ENCODE measurements at regions not wholly inside any gene's neighbourhood (a gene's known extent, or its start where the extent isn't known, plus 50 kb on each side); places are given as distances from the start of the nearest gene placed in this dataset.

- no peak for TF ChIP-seq POLR2AphosphoS5 (IDR thresholded peaks at IDR 0.05; ENCODE audit: low read depth, low read length)
- TF ChIP-seq TAF1 (IDR thresholded peaks at IDR 0.05; ENCODE audit: borderline replicate concordance, insufficient read depth, low read length): no peak
Measured at GRCh38 chr13:26820871-26821270, 60.3 kb upstream of the GPR12 start.
